Lung (tissue), 11 donors: ENCODE measurements at regions not wholly inside any gene's neighbourhood (a gene's known extent, or its start where the extent isn't known, plus 50 kb on each side); places are given as distances from the start of the nearest gene placed in this dataset.

Source experiments
- ATAC-seq: fragments of 200-7000 bp; cut with Tn5 transposase; one replicate; pipeline ENCODE4 v1.9.1; 2020; ENCODE audit warnings: moderate number of reproducible peaks; ENCODE audit not compliant: insufficient read depth, low FRiP score
- DNase-seq, 3 donors: peaks; one replicate each; pipeline ENCODE4 v3.0.0-alpha.2; 2013 to 2017
- H3K27ac ChIP-seq, 2 donors: one replicate each; pipeline ENCODE4 v1.5.1; 2013; ENCODE audit warnings: mild to moderate bottlenecking in 2 of 2, moderate library complexity in 2 of 2, control low read depth in 1 of 2, inconsistent platforms in 1 of 2, low read depth in 1 of 2, low read length in 1 of 2
- H3K27me3 ChIP-seq, 3 donors: one replicate each; pipeline ENCODE4 v1.5.1; 2013; ENCODE audit warnings: low read length in 2 of 3; ENCODE audit not compliant: control insufficient read depth in 3 of 3, insufficient read depth in 3 of 3
- H3K36me3 ChIP-seq, 4 donors: one replicate each; pipeline ENCODE4 v1.5.1; 2013; ENCODE audit warnings: low read length in 4 of 4, mild to moderate bottlenecking in 1 of 4, moderate library complexity in 1 of 4; ENCODE audit not compliant: control insufficient read depth in 4 of 4, insufficient read depth in 4 of 4
- H3K4me1 ChIP-seq, 5 donors: one replicate each; pipeline ENCODE4 v1.5.1; 2013; ENCODE audit warnings: low read length in 5 of 5, mild to moderate bottlenecking in 2 of 5, moderate library complexity in 1 of 5; ENCODE audit not compliant: control insufficient read depth in 5 of 5, insufficient read depth in 5 of 5
- H3K4me3 ChIP-seq: one replicate; pipeline ENCODE4 v1.5.1; 2013; ENCODE audit warnings: mild to moderate bottlenecking, control low read depth, moderate library complexity
- H3K9ac ChIP-seq, 2 donors: one replicate each; pipeline ENCODE4 v1.5.1; 2013; ENCODE audit warnings: low read length in 2 of 2, control low read depth in 1 of 2; ENCODE audit not compliant: insufficient read depth in 1 of 2
- H3K9me3 ChIP-seq, 4 donors: one replicate each; pipeline ENCODE4 v1.5.1; 2013; ENCODE audit warnings: low read length in 3 of 4, mild to moderate bottlenecking in 1 of 4, moderate library complexity in 1 of 4; ENCODE audit not compliant: control insufficient read depth in 4 of 4, insufficient read depth in 3 of 4
- CTCF ChIP-seq: IDR thresholded peaks from 2 replicates; pipeline ENCODE4 v1.5.1; 2012; ENCODE audit warnings: mild to moderate bottlenecking; ENCODE audit errors: control extremely low read depth, extremely low read depth
- WGBS, 2 donors: extraction: QIAGEN DNeasy Blood & Tissue Kit; methylation state at CpG; one replicate each; pipeline ENCODE4 v1.1.7; 2013; 5-methylcytosine and 5-hydroxymethylcytosine counted together
- donor health status: control.
- donor health status: control.
- donor health status: Bipolar disorder and iron deficiency.
- donor health status: healthy.
- donor health status: DM: yes; HTN: yes; CAD: no.

GRCh38 chr12:59472273-59472672 is 123.6 kb upstream of the SLC16A7 start:
- H3K4me3 ChIP-seq: no peak overlapping the region
- H3K4me1 ChIP-seq: no peaks in the 10 kb centered on the region
- 27 to 63% methylated on average over 5 of the region's 5 CpGs for WGBS, 2 donors
- no peak overlapping the region for H3K9ac ChIP-seq
- ATAC-seq (no peak), DNase-seq (peak in 1 of 3 donors; percentile 1)
- peaks cover 0 to 2% (median under 1%) of the 10 kb centered on the region in 4 donors for H3K9me3 ChIP-seq
- H3K36me3 ChIP-seq: no peaks in the 10 kb centered on the region
- H3K27ac ChIP-seq: no peak overlapping the region
- TF ChIP-seq CTCF: no peak
- no peaks in the 10 kb centered on the region for H3K27me3 ChIP-seq

- WGBS, 2 donors: 62 to 74% methylated on average over 5 of the region's 5 CpGs
- Histone ChIP-seq H3K36me3 (no peaks in the 10 kb centered on the region), H3K9ac (no peak overlapping the region), H3K27ac (no peak overlapping the region), H3K9me3 (no peaks in the 10 kb centered on the region), H3K27me3 (no peaks in the 10 kb centered on the region), H3K4me1 (no peaks in the 10 kb centered on the region), H3K4me3 (no peak overlapping the region)
- ATAC-seq: no peak
- TF ChIP-seq CTCF: no peak
- no peak for DNase-seq
Measured at GRCh38 chr12:59459966-59460660, 135.7 kb upstream of the SLC16A7 start.

GRCh38 chr12:59453475-59453874 is 142.4 kb upstream of the SLC16A7 start:
- Histone ChIP-seq H3K9me3 (peaks cover 0 to 3% (median 0%) of the 10 kb centered on the region in 4 donors), H3K36me3 (no peaks in the 10 kb centered on the region), H3K27me3 (no peaks in the 10 kb centered on the region), H3K27ac (no peak overlapping the region), H3K4me1 (no peaks in the 10 kb centered on the region), H3K9ac (no peak overlapping the region), H3K4me3 (no peak overlapping the region)
- ATAC-seq (no peak), DNase-seq (no peak)
- no peak for TF ChIP-seq CTCF

GRCh38 chr12:59452746-59453145 is 143.1 kb upstream of the SLC16A7 start:
- no peak overlapping the region for H3K27ac ChIP-seq
- no peak overlapping the region for H3K9ac ChIP-seq
- ATAC-seq (no peak), DNase-seq (no peak)
- H3K4me3 ChIP-seq: no peak overlapping the region
- peaks cover 0 to 3% (median 0%) of the 10 kb centered on the region in 4 donors for H3K9me3 ChIP-seq
- no peaks in the 10 kb centered on the region for H3K36me3 ChIP-seq
- H3K4me1 ChIP-seq: no peaks in the 10 kb centered on the region
- 60 to 88% methylated on average over 2 of the region's 2 CpGs for WGBS, 2 donors
- no peaks in the 10 kb centered on the region for H3K27me3 ChIP-seq
- no peak for TF ChIP-seq CTCF
